Astrocyte of the cerebellum (primary cell): ENCODE measurements at regions not wholly inside any gene's neighbourhood (a gene's known extent, or its start where the extent isn't known, plus 50 kb on each side); places are given as distances from the start of the nearest gene placed in this dataset.

ENCODE experiments used
- DNase-seq: peaks from one replicate; pipeline ENCODE4 v3.0.0-alpha.2; 2011; ENCODE audit warnings: low read depth
- H3K4me3 ChIP-seq: 2 replicates; pipeline ENCODE4 v1.5.1; 2011; ENCODE audit warnings: mild to moderate bottlenecking, low read depth, low read length, moderate library complexity
- CTCF ChIP-seq: IDR thresholded peaks from 2 replicates; pipeline ENCODE4 v1.5.1; 2012; ENCODE audit warnings: low read length, low read depth, moderate library complexity, mild to moderate bottlenecking; ENCODE audit errors: missing control alignments
- in situ Hi-C: cut with HindIII; loops from 2 replicates; pipeline ENCODE4 v1.10.0; 2017; ENCODE audit warnings: low sequenced_read_pairs

GRCh38 chr9:28607843-28608242 is 1034.6 kb upstream of the C9orf72 start:
- no peak overlapping the region for H3K4me3 ChIP-seq
- DNase-seq, result no peak
- in situ Hi-C loops, result no loop called here
- no peak for TF ChIP-seq CTCF

GRCh38 chr9:28610339-28610738 is 1037.1 kb upstream of the C9orf72 start:
- no peak overlapping the region for H3K4me3 ChIP-seq
- DNase-seq, result no peak
- in situ Hi-C loops, result no loop called here
- no peak for TF ChIP-seq CTCF

- DNase-seq, result no peak
- in situ Hi-C loops, result no loop called here
- H3K4me3 ChIP-seq, result no peak overlapping the region
- no peak for TF ChIP-seq CTCF
These were observed 1043.0 kb upstream of the C9orf72 start for GRCh38 chr9:28616310-28616709.

- no peak overlapping the region for H3K4me3 ChIP-seq
- no peak for TF ChIP-seq CTCF
- in situ Hi-C loops, result no loop called here
- no peak for DNase-seq
These were observed 1046.7 kb upstream of the C9orf72 start for GRCh38 chr9:28620011-28620410.

GRCh38 chr9:28620661-28621060 is 1047.4 kb upstream of the C9orf72 start:
- no peak for TF ChIP-seq CTCF
- DNase-seq, result no peak
- in situ Hi-C loops, result no loop called here
- H3K4me3 ChIP-seq, result no peak overlapping the region

GRCh38 chr9:28624771-28625170 is 1051.5 kb upstream of the C9orf72 start:
- H3K4me3 ChIP-seq, result no peak overlapping the region
- in situ Hi-C loops, result no loop called here
- TF ChIP-seq CTCF, result no peak
- no peak for DNase-seq

GRCh38 chr9:28628031-28628430 is 1054.8 kb upstream of the C9orf72 start:
- DNase-seq, result no peak
- no peak for TF ChIP-seq CTCF
- in situ Hi-C loops, result no loop called here
- H3K4me3 ChIP-seq, result no peak overlapping the region
